ENCODE measurements at regions not wholly inside any gene's neighbourhood (a gene's known extent, or its start where the extent isn't known, plus 50 kb on each side); places are given as distances from the start of the nearest gene placed in this dataset.

GRCh38 chr4:171169396-171169795, 643.8 kb upstream of the GALNTL6 start:
- TF ChIP-seq POLR2AphosphoS5 (IDR thresholded peaks at IDR 0.05) (no peak), POLR2A (IDR thresholded peaks at IDR 0.05) (no peak)
- TF ChIP-seq, protein P1, sequence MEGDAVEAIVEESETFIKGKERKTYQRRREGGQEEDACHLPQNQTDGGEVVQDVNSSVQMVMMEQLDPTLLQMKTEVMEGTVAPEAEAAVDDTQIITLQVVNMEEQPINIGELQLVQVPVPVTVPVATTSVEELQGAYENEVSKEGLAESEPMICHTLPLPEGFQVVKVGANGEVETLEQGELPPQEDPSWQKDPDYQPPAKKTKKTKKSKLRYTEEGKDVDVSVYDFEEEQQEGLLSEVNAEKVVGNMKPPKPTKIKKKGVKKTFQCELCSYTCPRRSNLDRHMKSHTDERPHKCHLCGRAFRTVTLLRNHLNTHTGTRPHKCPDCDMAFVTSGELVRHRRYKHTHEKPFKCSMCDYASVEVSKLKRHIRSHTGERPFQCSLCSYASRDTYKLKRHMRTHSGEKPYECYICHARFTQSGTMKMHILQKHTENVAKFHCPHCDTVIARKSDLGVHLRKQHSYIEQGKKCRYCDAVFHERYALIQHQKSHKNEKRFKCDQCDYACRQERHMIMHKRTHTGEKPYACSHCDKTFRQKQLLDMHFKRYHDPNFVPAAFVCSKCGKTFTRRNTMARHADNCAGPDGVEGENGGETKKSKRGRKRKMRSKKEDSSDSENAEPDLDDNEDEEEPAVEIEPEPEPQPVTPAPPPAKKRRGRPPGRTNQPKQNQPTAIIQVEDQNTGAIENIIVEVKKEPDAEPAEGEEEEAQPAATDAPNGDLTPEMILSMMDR (IDR thresholded peaks at IDR 0.05), result no peak

Measured in breast epithelium (tissue), 3 donors.